HUES6 (cell line): ENCODE measurements at regions not wholly inside any gene's neighbourhood (a gene's known extent, or its start where the extent isn't known, plus 50 kb on each side); places are given as distances from the start of the nearest gene placed in this dataset.
"Not testable (repeated sequence)": the region's sequence is repeated elsewhere in the genome, so short reads cannot be mapped to it uniquely, and the experiment has no call there.

Experiments used
- H3K27ac ChIP-seq: 2 replicates; pipeline ENCODE4 v1.7.0; 2013; ENCODE audit warnings: low read depth, mild to moderate bottlenecking, low read length, inconsistent platforms
- H3K27me3 ChIP-seq: 2 replicates; pipeline ENCODE4 v1.6.1; 2013; ENCODE audit warnings: low read length; ENCODE audit not compliant: control insufficient read depth, insufficient read depth
- H3K36me3 ChIP-seq: 2 replicates; pipeline ENCODE4 v1.6.1; 2013; ENCODE audit warnings: low read length; ENCODE audit not compliant: control insufficient read depth, insufficient read depth
- H3K4me1 ChIP-seq: 2 replicates; pipeline ENCODE4 v1.6.1; 2013; ENCODE audit warnings: low read length; ENCODE audit not compliant: control insufficient read depth, insufficient read depth
- H3K4me3 ChIP-seq: 2 replicates; pipeline ENCODE4 v1.5.1; 2013; ENCODE audit warnings: low read depth, low read length
- H3K9ac ChIP-seq: one replicate; pipeline ENCODE4 v1.6.1; 2013; ENCODE audit warnings: mild to moderate bottlenecking, low read length
- H3K9me3 ChIP-seq: 2 replicates; pipeline ENCODE4 v1.6.1; 2013; ENCODE audit warnings: low read depth, low read length; ENCODE audit not compliant: control insufficient read depth, insufficient read depth

DNA sequence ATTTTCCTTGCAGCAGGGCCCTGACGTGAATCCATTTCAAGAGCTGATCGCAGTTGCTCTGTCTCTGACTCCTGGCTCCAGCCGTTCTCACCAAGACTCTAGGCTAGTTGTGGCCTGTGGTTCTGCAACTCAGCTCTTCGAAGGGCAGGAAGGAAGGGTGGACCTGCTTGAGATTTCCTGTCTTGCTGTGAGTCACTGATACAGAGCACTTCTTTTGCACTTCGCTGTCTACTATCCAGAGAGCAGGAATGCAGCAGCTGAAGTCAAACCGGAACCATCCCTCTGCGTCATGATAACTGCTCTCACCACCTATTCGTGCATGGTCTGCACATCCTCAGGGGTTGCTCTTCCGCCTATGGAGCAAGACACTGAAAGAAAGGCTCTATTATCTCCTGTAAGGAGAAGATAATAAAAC is 59.7 kb downstream of the RAP2B start:
- Histone ChIP-seq H3K36me3 (no peaks in the 10 kb centered on the region), H3K27ac (no peak overlapping the region), H3K27me3 (no peaks in the 10 kb centered on the region), H3K9me3 (no peaks in the 10 kb centered on the region), H3K9ac (no peak overlapping the region), H3K4me1 (peaks cover 11% of the 10 kb centered on the region; the same call in 1 of the 2 replicates), H3K4me3 (no peak overlapping the region)

DNA sequence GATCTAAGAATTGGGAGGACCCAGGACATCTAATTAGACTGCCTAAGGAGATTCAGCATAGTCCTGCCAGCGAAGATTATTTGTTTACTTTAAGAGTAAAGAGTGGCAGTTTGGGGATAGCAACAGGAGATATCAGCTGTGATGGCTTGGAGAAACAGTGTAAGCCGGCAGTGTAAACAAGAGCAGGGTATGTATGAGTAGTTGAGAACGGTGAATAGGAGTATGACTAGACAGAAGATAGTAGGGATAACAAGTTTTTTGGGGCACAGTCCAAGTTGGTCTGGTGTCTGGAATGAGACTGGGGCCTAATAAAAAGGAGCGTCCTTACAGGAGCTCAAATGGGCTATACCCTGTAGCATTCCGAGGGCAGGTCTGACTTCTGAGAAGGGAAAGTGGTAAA is 64.9 kb downstream of the RAP2B start:
- H3K27ac ChIP-seq, H3K9me3 ChIP-seq, H3K4me1 ChIP-seq, H3K27me3 ChIP-seq, H3K9ac ChIP-seq, H3K36me3 ChIP-seq, H3K4me3 ChIP-seq: not testable (repeated sequence)

DNA sequence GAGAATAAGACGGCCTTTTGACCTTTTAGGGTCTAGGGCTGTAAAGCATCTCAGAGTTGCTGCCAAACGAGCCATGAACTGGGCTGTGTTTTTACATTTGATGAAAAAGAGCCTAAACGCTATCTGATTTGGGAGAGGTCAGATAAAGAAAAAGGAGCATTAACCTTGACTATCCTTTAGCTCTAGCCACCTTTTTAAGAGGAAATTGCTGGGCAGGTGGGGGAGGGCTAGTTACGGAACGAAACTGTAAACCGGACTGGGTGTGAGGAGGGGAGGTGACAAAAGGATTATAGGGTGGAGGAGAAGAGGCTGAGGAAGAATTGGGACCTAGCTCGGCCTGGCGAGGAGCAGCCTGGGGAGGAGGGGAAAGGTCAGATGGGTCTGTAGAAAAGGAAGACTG is 68.4 kb downstream of the RAP2B start:
- H3K4me1 ChIP-seq, H3K36me3 ChIP-seq, H3K27me3 ChIP-seq, H3K4me3 ChIP-seq, H3K27ac ChIP-seq, H3K9ac ChIP-seq, H3K9me3 ChIP-seq: not testable (repeated sequence)

DNA sequence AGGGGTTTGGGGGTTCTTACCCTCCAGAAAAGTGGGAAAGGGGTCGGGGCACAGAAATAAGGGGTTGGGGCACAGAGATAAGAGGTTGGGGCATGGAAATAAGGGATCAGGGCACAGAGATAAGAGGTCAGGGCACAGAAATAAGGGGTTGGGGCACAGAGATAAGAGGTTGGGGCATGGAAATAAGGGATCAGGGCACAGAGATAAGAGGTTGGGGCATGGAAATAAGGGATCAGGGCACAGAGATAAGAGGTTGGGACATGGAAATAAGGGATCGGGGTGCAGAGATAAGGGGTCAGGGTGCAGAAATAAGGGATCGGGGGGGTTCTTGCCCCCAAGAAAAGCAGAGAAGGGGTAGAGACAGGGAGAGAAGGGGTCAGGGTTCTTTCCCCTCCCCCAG is 69.2 kb downstream of the RAP2B start:
- H3K4me1 ChIP-seq, H3K9ac ChIP-seq, H3K27ac ChIP-seq, H3K27me3 ChIP-seq, H3K4me3 ChIP-seq, H3K36me3 ChIP-seq, H3K9me3 ChIP-seq: not testable (repeated sequence)

DNA sequence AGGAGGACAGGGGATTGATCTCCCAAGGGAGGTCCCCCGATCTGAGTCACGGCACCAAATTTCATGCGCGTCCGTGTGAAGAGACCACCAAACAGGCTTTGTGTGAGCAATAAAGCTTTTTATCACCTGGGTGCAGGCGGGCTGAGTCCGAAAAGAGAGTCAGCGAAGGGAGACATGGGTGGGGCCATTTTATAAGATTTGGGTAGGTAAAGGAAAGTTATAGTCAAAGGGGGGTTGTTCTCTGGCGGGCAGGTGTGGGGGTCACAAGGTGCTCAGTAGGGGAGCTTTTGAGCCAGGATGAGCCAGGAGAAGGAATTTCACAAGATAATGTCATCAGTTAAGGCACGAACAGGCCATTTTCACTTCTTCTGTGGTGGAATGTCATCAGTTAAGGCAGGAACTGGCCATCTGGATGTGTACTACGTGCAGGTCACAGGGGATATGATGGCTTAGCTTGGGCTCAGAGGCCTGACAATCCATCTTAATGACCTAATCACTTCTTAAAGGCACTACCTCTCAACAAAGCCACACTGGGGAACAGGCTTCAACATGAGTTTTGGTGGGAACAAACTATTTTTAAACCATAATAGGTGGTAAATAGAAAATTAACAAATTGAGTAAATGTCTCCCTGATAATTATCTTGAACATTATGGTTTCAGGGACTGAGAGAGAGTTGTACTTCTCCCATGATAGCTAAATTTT is 70.2 kb downstream of the RAP2B start:
- H3K9me3 ChIP-seq, H3K4me1 ChIP-seq, H3K27me3 ChIP-seq, H3K4me3 ChIP-seq, H3K36me3 ChIP-seq, H3K27ac ChIP-seq, H3K9ac ChIP-seq: not testable (repeated sequence)

DNA sequence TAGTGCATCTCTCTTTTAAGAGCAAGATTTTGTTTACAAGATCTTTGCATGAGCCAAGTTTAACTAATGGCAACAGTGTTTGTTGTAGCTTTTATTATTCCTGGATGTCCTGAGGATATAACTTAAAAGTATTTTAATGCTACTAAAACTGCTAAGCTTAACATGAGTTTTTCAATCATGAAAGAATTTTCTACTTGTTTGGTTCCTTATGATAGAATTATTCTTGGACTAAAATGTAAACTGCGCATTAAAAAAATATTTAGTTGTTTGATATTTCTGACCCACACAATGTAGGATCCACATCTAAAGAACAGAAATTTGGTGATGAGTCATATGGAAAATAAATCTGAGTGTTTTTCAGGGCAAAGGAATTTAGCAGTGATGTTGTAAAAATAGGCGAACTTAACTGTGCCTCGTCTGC is 70.8 kb downstream of the RAP2B start:
- H3K4me1 ChIP-seq, result peaks cover 9% of the 10 kb centered on the region; the same call in 1 of the 2 replicates
- no peak overlapping the region for H3K9ac ChIP-seq
- no peaks in the 10 kb centered on the region for H3K36me3 ChIP-seq
- no peaks in the 10 kb centered on the region for H3K9me3 ChIP-seq
- no peak overlapping the region for H3K4me3 ChIP-seq
- H3K27ac ChIP-seq, result no peak overlapping the region; the same call in 1 of the 2 replicates
- H3K27me3 ChIP-seq, result no peaks in the 10 kb centered on the region

DNA sequence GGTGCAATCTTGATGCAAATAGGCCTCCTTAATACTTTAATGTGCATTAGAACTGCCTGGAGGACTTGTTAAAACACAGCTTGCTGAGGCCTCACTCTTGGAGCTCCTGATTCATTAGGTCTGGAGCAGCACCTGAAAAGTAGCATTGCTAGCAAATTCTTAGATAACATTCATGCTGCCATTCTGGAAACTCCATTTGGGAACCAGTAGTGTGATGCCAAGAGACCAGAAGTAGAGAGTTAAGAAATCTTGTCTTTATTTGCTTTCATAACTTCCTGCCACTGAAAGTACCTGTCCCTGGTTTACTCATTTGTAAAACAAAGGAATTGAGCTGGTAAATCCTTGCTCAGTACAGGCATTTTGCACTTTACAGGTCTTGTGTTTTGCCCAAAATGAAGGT is 72.0 kb downstream of the RAP2B start:
- H3K27me3 ChIP-seq, result no peaks in the 10 kb centered on the region
- H3K9ac ChIP-seq, result no peak overlapping the region
- H3K27ac ChIP-seq, result no peak overlapping the region
- no peak overlapping the region for H3K4me3 ChIP-seq
- no peaks in the 10 kb centered on the region for H3K36me3 ChIP-seq
- peaks cover 9% of the 10 kb centered on the region; the same call in 1 of the 2 replicates for H3K4me1 ChIP-seq
- H3K9me3 ChIP-seq, result no peaks in the 10 kb centered on the region

DNA sequence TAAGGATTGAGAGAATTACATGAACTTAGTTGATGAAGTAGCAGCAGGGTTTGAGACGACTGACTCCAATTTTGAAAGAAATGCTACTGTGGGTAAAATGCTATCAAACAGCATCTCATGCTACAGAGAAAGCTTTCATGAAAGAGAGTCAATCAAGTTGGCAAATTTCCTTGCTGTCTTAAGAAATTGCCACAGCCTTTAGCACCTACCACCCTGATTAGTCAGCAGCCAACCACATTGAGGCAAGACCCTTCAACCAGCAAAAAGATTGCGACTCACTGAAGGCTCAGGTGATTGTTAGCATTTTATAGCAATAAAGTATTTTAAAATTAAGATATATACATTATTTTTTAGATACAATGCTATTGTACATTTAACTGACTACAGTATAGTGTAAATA is 80.9 kb downstream of the RAP2B start:
- H3K9me3 ChIP-seq, result peaks cover 6% of the 10 kb centered on the region; the same call in 1 of the 2 replicates
- H3K36me3 ChIP-seq, result no peaks in the 10 kb centered on the region
- no peaks in the 10 kb centered on the region for H3K27me3 ChIP-seq
- H3K9ac ChIP-seq, result no peak overlapping the region
- no peaks in the 10 kb centered on the region for H3K4me1 ChIP-seq
- H3K4me3 ChIP-seq, result no peak overlapping the region
- H3K27ac ChIP-seq, result no peak overlapping the region

DNA sequence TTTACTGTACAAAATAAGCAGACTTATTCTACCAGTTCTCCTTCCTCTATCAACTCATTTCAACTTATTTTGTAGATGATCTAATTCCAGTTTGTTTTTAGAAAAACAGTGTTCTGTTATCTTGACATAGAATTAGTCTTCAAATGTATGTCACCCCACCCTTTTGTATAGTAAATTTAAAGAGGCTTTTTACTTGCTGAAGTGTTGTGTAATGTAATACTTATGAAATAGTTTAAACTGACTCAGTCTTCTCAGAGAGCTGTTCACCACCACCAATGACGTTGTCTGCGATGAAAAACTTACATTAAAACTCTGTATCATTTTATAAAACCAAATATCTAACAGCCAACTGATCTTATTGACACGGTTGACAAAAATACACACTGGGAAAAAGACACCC is 82.9 kb downstream of the RAP2B start:
- Histone ChIP-seq H3K4me3 (no peak overlapping the region), H3K9me3 (peaks cover 6% of the 10 kb centered on the region; the same call in 1 of the 2 replicates), H3K27ac (no peak overlapping the region), H3K36me3 (no peaks in the 10 kb centered on the region), H3K9ac (no peak overlapping the region), H3K4me1 (no peaks in the 10 kb centered on the region), H3K27me3 (no peaks in the 10 kb centered on the region)

DNA sequence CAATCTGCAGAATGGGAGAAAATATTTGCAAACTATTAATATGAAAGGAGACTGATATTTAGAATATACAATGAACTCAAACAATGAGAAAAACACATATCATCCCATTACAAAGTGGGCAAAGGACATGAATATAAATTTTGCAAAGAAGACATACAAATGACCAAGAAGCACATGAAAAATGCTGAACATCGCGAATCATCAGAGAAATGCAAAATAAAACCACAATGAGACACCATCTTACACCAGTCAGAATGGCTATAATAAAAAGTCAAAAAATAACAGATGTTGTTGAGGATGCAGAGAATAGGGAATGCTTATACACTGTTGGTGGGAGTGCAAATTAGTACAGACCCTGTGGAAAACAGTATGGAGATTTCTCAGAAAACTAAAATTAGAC is 83.6 kb downstream of the RAP2B start:
- no peak overlapping the region for H3K9ac ChIP-seq
- H3K36me3 ChIP-seq, result no peaks in the 10 kb centered on the region
- no peaks in the 10 kb centered on the region for H3K27me3 ChIP-seq
- no peaks in the 10 kb centered on the region for H3K4me1 ChIP-seq
- H3K9me3 ChIP-seq, result peaks cover 6% of the 10 kb centered on the region; the same call in 1 of the 2 replicates
- H3K27ac ChIP-seq, result no peak overlapping the region
- H3K4me3 ChIP-seq, result no peak overlapping the region

DNA sequence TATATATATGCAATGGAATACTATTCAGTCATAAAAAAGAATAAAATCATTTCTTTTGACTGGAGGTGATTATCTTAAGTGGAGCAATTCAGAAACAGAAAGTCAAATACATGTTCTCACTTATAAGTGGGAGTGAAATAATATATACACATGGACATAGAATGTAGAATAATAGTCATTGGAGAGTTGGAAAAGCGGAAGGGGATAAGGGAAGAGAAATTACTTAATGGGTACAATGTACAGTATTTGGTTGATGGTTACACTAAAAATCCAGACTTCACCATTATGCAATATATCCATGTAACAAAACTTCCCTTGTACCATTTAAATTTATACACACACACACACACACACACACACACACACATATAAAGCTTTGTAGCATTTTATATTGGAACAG is 84.3 kb downstream of the RAP2B start:
- Histone ChIP-seq H3K36me3 (no peaks in the 10 kb centered on the region), H3K4me1 (no peaks in the 10 kb centered on the region), H3K27ac (no peak overlapping the region), H3K9me3 (peaks cover 6% of the 10 kb centered on the region; the same call in 1 of the 2 replicates), H3K9ac (no peak overlapping the region), H3K27me3 (no peaks in the 10 kb centered on the region), H3K4me3 (no peak overlapping the region)
